ENCODE measurements at regions not wholly inside any gene's neighbourhood (a gene's known extent, or its start where the extent isn't known, plus 50 kb on each side); places are given as distances from the start of the nearest gene placed in this dataset.
"Not testable (repeated sequence)": the region's sequence is repeated elsewhere in the genome, so short reads cannot be mapped to it uniquely, and the experiment has no call there.

GRCh38 chr16:58866935-58867334 is 132.8 kb upstream of the GOT2 start:
- no peak for DNase-seq

DNA sequence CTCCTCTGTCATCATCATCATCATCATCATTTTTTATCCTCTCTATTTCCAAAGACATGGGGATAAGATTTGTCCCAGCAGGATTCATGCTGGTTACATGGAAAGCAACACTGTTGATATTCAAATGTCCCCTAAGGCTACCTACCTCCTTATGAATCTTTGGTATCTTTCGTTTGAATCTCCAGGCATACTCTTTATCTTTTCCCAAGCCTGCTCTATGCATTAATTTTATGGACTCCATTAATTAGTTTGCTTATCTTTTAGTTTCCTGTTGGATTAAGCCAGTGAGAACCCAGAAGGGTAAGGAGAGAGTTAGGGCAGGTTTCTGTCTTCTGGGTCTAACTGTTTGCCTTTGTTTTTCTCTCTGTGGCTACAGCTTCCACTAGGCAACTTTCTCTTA is 129.6 kb upstream of the GOT2 start:
- no peak for DNase-seq

DNA sequence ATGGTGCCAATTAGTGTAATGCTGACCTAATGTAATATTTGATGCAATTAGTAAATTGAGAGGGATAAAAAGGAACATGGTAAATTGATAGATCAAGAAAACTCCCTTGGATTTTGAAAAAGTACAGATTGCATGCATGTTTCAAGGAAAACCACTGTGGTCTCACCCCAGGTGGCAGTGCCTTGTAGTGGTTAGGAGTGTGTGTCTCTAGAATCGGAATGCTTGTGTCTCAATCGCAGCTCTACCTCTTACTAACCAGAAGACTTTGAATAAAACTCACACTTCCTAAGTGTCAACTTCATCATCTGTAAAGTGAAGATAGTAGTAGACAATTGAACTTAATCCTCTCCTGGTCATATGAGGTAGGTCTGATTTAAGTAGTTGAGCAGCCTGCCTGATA is 128.9 kb upstream of the GOT2 start:
- DNase-seq, result no peak

DNA sequence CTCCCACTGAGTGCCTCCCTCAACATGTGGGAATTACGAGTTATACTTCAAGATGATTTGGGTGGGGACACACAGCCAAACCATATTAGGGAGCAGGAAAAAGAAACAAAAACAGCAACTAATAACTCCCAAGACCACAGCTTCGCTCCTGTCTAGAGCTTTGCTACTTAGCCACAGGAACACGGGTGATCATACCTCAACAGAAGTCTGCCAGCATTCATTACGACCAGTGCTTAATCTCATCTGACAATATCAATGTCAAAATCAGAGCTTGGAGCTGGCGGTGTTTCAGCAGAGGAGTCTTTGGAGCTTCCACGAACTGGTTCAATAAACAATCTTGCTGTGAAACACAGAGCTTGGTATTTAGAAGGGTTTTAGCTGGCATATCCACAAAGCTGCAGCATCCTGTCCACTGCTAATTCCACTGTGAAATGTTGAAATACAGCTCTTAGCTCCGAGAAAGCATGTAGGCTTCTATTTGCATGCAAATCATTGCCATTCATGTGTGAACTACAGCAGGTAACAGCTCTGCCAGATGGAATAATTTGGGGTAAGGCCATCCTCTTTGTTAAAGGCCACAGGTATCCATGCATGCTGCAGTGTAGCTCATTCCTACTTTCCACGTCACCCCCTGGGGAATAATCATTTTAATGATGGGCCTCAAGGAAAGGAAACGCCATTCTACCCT is 128.4 kb upstream of the GOT2 start:
- no peak for DNase-seq

DNA sequence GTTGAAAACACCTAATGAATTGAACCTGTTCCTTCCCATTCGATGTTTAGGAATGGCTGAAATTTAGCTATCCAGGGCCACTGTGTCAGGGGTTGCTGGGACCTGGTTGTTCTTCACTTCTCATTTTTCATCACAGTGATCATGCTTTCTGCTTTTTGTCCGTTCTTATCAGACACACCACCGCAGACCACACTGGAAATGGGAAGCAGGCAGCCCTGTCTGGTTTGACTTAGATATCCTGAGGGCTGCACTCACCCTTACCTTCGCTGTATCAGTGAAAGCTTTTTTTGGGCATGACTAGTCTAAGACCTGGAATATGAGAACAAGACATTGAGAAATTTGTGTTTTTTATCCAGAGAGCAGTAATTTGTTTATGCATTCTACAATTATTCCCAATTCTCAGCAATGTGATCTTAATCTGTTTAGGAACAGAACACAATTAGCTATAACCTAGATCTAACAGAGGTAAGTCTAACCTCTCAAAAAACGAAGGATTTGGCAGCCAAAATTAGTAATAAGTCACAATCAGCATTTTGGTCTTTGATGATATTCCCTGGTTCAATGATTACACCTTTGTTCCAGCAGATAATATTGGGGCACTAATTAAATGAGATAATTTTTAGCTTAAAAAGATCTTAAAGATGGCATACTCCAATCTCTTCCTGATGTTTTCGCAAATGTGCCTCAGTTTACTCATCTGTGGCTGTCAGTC is 126.0 kb upstream of the GOT2 start:
- DNase-seq, result no peak

DNA sequence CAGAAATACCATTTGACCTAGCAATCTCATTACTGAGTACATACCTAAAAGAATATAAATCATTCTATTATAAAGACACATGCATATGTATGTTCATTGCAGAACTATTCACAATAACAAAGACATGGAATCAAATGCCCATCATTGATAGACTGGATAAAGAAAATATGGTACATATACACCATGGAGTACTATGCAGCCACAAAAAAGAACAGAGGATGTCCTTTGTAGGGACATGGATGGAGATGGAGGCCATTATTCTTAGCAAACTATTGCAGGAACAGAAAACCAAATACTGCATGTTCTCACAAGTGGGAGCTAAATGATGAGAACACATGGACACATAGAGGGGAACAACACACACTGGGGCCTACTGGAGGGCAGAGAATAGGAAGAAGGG is 124.5 kb upstream of the GOT2 start:
- not testable (repeated sequence) for DNase-seq

DNA sequence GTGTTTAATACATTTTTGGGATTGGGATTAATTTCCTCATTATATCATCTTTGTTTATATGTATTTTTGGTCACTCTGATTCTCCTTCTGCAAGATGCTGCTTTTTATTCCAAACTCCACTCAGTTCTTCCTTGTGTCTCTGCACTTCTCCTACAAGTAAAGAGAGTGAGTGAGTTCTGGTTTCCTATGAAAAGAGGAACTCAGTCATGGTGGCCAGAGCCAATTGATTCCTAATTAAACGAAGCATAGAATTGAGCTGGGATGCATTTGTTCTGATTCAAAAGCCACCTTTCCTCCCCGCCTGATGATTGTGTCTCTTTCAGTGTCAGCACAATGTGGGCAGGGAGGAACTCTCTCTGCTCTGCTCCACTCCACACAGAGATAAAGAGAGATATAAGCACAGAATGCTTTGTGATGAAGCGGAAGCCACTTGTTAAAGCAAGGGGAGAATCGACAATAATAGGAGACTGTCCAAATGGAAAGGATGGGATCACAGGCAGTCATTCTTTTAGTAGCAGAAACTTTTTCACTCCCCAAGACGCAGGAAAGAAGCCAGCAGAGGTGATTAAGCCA is 121.3 kb upstream of the GOT2 start:
- DNase-seq, result no peak

DNA sequence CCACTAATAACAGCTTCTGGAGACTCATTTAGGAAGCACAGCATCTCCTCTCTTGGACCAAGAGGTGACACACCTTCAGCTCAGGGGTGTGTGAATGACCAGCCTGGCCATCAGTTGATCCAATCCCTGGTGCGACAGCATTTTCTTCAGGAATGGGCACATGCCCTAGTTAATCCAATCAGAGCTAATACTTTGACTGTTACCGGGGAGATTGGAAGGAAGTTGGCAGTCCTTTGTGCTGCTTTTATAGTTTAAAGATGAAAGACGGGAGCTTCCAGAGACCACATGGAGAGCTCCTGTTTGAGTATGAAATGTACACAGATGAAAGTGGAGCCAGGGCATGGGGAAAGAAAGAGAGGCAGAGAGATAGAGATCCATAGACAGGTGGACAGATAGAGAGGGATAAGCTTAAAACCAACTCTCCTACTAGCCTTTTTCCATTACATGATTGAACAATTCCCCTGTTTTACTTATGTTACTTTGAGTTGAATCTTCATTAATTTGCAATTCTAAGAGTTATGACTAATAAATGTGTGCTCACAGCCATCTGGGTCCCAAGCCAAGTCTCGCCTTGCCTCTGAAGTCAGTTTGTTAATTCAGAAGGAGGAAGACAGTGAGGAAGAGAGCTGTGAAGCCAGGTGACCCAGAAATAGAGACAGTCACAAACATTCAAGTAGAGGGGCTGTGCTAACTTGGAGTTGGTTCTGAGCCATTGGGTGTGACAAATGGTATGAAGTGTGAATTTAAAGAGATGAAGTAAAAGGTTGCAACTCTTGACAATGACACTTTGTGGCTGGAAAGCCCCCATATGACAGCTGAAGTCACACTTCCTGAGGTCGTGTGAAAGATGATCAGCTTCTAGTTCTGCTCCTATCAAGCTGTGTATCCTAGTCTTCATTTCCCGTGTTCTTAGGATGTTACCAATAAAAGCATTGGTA is 120.0 kb upstream of the GOT2 start:
- DNase-seq, result no peak

GRCh38 chr16:58850678-58851020 is 116.5 kb upstream of the GOT2 start:
- no peak for DNase-seq

GRCh38 chr16:58850019-58850677 is 116.0 kb upstream of the GOT2 start:
- DNase-seq, result no peak

DNA sequence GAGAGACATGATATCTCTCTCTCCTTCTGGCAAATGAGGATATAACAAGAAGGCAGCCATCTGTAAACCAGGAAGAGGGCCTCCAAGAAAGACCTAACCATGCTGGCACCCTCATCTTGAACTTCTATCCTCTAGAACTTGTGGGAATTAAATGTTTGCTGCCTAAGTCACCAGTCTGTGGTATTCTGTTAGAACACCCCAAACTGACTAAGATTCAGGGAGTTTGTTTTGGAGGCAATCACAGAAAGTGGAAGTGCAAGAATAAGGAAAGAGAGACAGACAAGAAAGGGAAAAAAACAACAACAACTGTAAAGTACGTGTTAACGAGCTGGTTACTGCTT is 114.5 kb upstream of the GOT2 start:
- no peak for DNase-seq

GRCh38 chr16:58847902-58848661 is 114.0 kb upstream of the GOT2 start:
- DNase-seq, result no peak

DNA sequence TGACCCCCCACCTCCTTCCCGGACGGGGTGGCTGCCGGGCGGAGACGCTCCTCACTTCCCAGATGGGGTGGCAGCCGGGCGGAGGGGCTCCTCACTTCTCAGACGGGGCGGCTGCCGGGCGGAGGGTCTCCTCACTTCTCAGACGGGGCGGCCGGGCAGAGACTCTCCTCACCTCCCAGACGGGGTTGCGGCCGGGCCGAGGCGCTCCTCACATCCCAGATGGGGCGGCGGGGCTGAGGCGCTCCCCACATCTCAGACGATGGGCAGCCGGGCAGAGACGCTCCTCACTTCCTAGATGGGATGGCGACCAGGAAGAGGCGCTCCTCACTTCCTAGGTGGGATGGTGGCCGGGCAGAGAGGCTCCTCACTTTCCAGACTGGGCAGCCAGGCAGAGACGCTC is 112.1 kb upstream of the GOT2 start:
- not testable (repeated sequence) for DNase-seq

GRCh38 chr16:58843675-58844074 is 109.6 kb upstream of the GOT2 start:
- no peak for DNase-seq

DNA sequence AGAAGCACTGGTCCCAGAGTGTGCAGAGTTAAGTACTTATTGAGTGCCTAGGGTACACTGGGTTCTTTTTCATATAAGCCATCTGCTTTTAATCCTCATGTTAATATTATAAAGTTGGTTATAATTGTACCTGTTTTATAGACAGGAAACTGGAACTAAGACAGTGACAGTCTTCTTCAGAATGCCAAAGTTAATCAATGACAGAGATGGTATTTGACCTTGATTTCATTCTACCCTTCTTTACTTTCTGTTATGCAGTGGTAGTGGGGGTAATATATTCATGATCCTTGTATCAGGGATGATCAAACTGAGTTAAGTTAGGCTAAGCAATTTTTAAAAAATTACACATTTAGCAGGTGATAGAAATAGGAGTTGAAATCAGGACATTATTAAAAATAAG is 108.6 kb upstream of the GOT2 start:
- DNase-seq, result no peak

GRCh38 chr16:58842156-58842555 is 108.0 kb upstream of the GOT2 start:
- DNase-seq, result no peak

DNA sequence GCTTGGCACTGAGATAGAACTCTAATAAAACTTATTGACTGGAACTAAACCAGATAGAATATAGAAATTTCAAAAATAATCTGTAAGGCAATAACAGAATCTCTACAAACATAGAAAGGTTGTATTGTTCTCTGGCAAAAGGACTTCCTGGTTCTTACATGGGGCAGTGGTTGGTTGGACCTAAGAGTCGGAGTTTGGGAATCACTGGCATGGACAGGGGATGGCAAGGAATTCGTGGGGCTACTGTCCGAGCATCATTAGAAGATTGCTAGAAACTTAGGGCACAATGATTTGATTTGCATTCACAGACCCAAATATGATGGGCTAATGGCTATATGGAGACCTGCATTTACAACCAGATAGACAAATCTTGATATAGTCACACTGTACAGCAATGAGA is 103.8 kb upstream of the GOT2 start:
- no peak for DNase-seq

- no peak for DNase-seq
These were observed 102.3 kb upstream of the GOT2 start for GRCh38 chr16:58836427-58836826.

DNA sequence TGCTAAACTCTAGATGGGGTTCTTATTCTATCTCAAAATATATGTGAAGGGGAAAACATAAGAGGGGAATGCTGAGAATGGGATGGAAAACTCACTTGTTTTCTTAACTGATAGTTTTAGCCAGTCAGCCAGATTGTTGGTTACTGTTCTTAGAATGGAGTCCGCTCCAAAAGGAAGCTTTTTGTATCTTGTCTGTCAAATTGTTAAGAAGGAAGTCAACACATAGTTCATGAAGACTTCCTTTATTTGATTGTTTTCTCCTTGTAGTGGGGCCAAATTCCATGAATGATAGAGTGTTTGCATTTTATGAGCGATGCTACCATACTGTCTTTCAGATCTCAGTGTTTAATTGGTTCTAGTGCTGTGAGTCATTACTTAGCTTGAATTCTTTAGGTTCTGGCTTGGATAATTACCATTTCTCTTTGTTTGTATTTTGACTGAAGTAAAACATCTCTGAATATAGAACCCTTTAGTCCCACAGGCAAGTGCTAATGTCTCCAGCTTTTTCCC is 98.3 kb upstream of the GOT2 start:
- DNase-seq, result no peak

DNA sequence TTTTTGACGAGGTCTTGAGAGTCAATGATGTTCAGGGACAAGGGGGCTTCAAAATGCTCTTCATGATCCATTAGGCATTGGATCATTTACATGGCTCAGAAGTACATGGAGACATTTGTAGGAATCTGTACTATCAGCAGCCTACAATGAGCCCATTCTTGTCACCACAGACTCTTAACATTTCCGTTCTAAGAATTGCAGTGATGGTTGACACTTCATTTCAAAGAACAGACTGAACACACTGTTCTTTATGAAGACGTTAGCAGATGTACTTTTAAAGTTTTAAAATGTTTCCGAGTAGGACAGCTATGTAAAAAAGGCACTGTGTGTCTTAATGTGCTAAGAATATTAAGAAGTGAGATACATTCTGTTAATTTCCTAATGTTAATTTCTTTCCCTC is 97.3 kb upstream of the GOT2 start:
- DNase-seq, result no peak

DNA sequence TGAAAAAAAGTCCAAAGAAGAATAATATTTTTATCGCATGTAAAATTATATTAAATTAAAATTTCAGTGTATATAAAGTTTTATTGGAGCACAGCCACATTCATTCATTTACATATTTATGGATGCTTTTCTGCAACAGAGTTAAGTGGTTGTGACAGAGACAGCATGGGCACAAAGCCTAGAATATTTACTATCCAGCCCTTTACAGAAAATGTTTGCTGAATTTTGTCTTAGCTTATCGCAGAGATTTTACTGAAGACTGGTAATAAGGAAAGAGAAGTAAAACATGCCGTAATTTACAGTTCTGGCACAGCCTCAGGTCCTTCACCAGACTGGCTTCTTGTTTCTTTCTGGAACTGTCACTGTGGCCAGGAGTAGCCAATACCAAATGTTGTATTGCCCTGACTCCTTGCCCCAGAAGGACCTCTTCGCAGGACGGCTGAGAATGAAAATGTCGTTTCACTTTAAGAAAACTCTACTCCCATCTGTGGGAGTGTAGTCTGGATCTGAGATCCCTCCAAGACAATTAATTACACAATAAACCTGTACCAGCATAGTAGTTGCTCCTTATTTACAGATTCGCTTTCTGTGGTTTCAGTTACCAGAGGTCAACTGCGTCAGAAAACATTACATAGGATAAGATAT is 94.9 kb upstream of the GOT2 start:
- no peak for DNase-seq

DNA sequence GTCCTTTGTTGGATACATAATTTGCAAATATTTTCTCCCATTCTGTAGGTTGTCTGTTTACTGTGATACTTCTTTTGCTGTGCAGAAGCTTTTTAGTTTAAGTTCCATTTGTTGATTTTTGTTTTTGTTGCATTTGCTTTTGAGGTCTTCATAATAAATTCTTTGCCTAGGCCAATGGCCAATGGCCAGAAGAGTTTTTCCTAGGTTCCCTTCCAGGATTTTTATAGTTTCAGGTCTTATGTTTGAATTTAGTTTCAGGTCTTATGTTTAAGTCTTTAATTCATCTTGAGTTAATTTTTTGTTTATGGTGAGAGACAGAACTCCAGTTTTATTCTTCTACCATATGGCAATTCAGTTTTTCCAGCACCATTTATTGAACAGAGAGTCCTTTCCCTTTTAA is 90.1 kb upstream of the GOT2 start:
- DNase-seq, result no peak

All from NCI-H446 treated with DMSO at 0.1 percent for 48 hours (cell line).